HG03565 (cell line): ENCODE measurements at regions not wholly inside any gene's neighbourhood (a gene's known extent, or its start where the extent isn't known, plus 50 kb on each side); places are given as distances from the start of the nearest gene placed in this dataset.

Experiments
- ATAC-seq: cut with Tn5 transposase; IDR thresholded peaks from one replicate; pipeline ENCODE4 v1.9.1; 2021; ENCODE audit warnings: mild to moderate bottlenecking, moderate library complexity; ENCODE audit not compliant: unreplicated experiment

- ATAC-seq = no peak
Measured at GRCh38 chr16:85173981-85174751, 61.9 kb upstream of the CIBAR2 start.

GRCh38 chr16:85174871-85175723 is 62.8 kb upstream of the CIBAR2 start:
- ATAC-seq = no peak

- no peak for ATAC-seq
Measured at GRCh38 chr16:85175724-85176233, 63.5 kb upstream of the CIBAR2 start.

GRCh38 chr16:85176541-85177447 is 64.5 kb upstream of the CIBAR2 start:
- no peak for ATAC-seq

GRCh38 chr16:85177448-85177846 is 65.2 kb upstream of the CIBAR2 start:
- no peak for ATAC-seq

GRCh38 chr16:85178006-85178591 is 65.8 kb upstream of the CIBAR2 start:
- ATAC-seq = no peak

- ATAC-seq = no peak
Measured at GRCh38 chr16:85178596-85178995, 66.3 kb upstream of the CIBAR2 start.

- ATAC-seq = no peak
Measured at GRCh38 chr16:85179344-85180046, 67.2 kb upstream of the CIBAR2 start.

- no peak for ATAC-seq
Measured at GRCh38 chr16:85180047-85180826, 68.0 kb upstream of the CIBAR2 start.

GRCh38 chr16:85180827-85181738 is 68.8 kb upstream of the CIBAR2 start:
- ATAC-seq = no peak

- no peak for ATAC-seq
Measured at GRCh38 chr16:85181739-85182129, 69.5 kb upstream of the CIBAR2 start.

- no peak for ATAC-seq
Measured at GRCh38 chr16:85182286-85182685, 70.0 kb upstream of the CIBAR2 start.

GRCh38 chr16:85182774-85183173 is 70.5 kb upstream of the CIBAR2 start:
- no peak for ATAC-seq

GRCh38 chr16:85183564-85183963 is 71.3 kb upstream of the CIBAR2 start:
- ATAC-seq = no peak

- no peak for ATAC-seq
Measured at GRCh38 chr16:85184404-85184803, 72.1 kb upstream of the CIBAR2 start.

GRCh38 chr16:85185303-85186100 is 73.2 kb upstream of the CIBAR2 start:
- no peak for ATAC-seq

- no peak for ATAC-seq
Measured at GRCh38 chr16:85187002-85187401, 74.7 kb upstream of the CIBAR2 start.
